A549 (cell line): ENCODE measurements at regions not wholly inside any gene's neighbourhood (a gene's known extent, or its start where the extent isn't known, plus 50 kb on each side); places are given as distances from the start of the nearest gene placed in this dataset.

Source experiments
- BHLHE40 ChIP-seq: IDR thresholded peaks from 2 replicates; pipeline ENCODE4 v1.6.1; 2012; ENCODE audit warnings: low read depth, low read length, inconsistent platforms
- CEBPB ChIP-seq, 2 experiments: fragments of >200 bp in 1 of 2; sonication (Bioruptor Twin) in 1 of 2; formaldehyde crosslinking in 1 of 2; IDR thresholded peaks; 2 replicates each; pipeline ENCODE4 v1.6.1; 2012 to 2016
- EHMT2 ChIP-seq: fragments of 200-600 bp; sonication (generic); IDR thresholded peaks from 2 replicates; pipeline ENCODE4 v1.6.1; 2016; ENCODE audit warnings: antibody characterized with exemption, low read depth, mild to moderate bottlenecking, moderate library complexity
- EP300 ChIP-seq, 2 experiments: fragments of >200 bp; sonication (Bioruptor Twin); formaldehyde crosslinking; IDR thresholded peaks; 2 replicates in 1 of 2; 3 replicates in 1 of 2; pipeline ENCODE4 v1.6.1; 2016 to 2017
- JUNB ChIP-seq: fragments of >200 bp; sonication (Bioruptor Twin); formaldehyde crosslinking; IDR thresholded peaks from 2 replicates; pipeline ENCODE4 v1.6.1; 2016
- POLR2A ChIP-seq: IDR thresholded peaks from 2 replicates; pipeline ENCODE4 v1.6.1; 2012; ENCODE audit warnings: mild to moderate bottlenecking, low read length
- POLR2AphosphoS2 ChIP-seq: conservative IDR thresholded peaks from 2 replicates; pipeline ENCODE4 v1.6.1; 2012; ENCODE audit warnings: low read length, improper control_type of control experiment, inconsistent platforms
- RFX5 ChIP-seq: fragments of 450-650 bp; IDR thresholded peaks from 2 replicates; pipeline ENCODE4 v1.7.1; 2014; ENCODE audit warnings: antibody characterized with exemption, mild to moderate bottlenecking, moderate library complexity
- ZFP36 ChIP-seq: fragments of 450-650 bp; IDR thresholded peaks from 2 replicates; pipeline ENCODE4 v1.6.1; 2014; ENCODE audit warnings: borderline replicate concordance; ENCODE audit not compliant: partially characterized antibody
- ZNF302 ChIP-seq: fragments of 250-450 bp; sonication (Bioruptor Pico); IDR thresholded peaks from 2 replicates; pipeline ENCODE4 v1.9.0; 2021; ENCODE audit warnings: inconsistent platforms, mild to moderate bottlenecking, moderate library complexity
- TF ChIP-seq, protein P1 (sequence below): fragments of >200 bp; sonication (Bioruptor Twin); formaldehyde crosslinking; IDR thresholded peaks from 3 replicates; pipeline ENCODE4 v1.5.1; 2016
- TF ChIP-seq, protein P2 (sequence below): IDR thresholded peaks from 2 replicates; pipeline ENCODE4 v1.6.1; 2012
- TF ChIP-seq, protein P3 (sequence below): fragments of 200-600 bp; sonication (generic); IDR thresholded peaks from 2 replicates; pipeline ENCODE4 v1.6.1; 2016; ENCODE audit warnings: antibody characterized with exemption, mild to moderate bottlenecking, moderate library complexity

DNA sequence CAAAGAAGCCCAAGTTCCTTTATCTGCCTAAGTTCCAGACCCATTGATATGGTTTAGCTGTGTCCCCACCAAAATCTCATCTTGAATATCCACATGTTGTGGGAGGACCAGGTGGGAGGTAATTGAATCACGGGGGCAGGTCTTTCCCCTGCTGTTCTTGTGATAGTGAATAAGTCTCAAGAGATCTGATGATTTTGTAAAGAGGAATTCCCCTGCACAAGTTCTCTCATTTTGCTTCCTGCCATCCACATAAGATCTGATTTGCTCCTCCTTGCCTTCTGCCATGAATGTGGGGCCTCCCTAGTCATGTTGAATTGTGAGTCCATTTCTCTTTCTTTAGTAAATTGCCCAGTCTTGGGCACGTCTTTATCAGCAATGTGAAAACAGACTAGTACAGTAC is 860.2 kb downstream of the FSTL5 start:
- TF ChIP-seq POLR2A = no peak
- TF ChIP-seq, protein P1, sequence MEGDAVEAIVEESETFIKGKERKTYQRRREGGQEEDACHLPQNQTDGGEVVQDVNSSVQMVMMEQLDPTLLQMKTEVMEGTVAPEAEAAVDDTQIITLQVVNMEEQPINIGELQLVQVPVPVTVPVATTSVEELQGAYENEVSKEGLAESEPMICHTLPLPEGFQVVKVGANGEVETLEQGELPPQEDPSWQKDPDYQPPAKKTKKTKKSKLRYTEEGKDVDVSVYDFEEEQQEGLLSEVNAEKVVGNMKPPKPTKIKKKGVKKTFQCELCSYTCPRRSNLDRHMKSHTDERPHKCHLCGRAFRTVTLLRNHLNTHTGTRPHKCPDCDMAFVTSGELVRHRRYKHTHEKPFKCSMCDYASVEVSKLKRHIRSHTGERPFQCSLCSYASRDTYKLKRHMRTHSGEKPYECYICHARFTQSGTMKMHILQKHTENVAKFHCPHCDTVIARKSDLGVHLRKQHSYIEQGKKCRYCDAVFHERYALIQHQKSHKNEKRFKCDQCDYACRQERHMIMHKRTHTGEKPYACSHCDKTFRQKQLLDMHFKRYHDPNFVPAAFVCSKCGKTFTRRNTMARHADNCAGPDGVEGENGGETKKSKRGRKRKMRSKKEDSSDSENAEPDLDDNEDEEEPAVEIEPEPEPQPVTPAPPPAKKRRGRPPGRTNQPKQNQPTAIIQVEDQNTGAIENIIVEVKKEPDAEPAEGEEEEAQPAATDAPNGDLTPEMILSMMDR = no peak
- TF ChIP-seq POLR2AphosphoS2 = no peak
- TF ChIP-seq, protein P2, sequence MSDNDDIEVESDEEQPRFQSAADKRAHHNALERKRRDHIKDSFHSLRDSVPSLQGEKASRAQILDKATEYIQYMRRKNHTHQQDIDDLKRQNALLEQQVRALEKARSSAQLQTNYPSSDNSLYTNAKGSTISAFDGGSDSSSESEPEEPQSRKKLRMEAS = no peak
- TF ChIP-seq EHMT2 = no peak
- no peak for TF ChIP-seq CEBPB (IDR thresholded peaks at IDR 0.05)
- TF ChIP-seq BHLHE40 = no peak
- no peak for TF ChIP-seq EP300 (IDR thresholded peaks at IDR 0.05)
- TF ChIP-seq, protein P3, sequence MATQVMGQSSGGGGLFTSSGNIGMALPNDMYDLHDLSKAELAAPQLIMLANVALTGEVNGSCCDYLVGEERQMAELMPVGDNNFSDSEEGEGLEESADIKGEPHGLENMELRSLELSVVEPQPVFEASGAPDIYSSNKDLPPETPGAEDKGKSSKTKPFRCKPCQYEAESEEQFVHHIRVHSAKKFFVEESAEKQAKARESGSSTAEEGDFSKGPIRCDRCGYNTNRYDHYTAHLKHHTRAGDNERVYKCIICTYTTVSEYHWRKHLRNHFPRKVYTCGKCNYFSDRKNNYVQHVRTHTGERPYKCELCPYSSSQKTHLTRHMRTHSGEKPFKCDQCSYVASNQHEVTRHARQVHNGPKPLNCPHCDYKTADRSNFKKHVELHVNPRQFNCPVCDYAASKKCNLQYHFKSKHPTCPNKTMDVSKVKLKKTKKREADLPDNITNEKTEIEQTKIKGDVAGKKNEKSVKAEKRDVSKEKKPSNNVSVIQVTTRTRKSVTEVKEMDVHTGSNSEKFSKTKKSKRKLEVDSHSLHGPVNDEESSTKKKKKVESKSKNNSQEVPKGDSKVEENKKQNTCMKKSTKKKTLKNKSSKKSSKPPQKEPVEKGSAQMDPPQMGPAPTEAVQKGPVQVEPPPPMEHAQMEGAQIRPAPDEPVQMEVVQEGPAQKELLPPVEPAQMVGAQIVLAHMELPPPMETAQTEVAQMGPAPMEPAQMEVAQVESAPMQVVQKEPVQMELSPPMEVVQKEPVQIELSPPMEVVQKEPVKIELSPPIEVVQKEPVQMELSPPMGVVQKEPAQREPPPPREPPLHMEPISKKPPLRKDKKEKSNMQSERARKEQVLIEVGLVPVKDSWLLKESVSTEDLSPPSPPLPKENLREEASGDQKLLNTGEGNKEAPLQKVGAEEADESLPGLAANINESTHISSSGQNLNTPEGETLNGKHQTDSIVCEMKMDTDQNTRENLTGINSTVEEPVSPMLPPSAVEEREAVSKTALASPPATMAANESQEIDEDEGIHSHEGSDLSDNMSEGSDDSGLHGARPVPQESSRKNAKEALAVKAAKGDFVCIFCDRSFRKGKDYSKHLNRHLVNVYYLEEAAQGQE = no peak
- no peak for TF ChIP-seq ZFP36
- TF ChIP-seq RFX5 = no peak
- TF ChIP-seq JUNB = no peak
- TF ChIP-seq ZNF302 = no peak
